ENCODE measurements at regions not wholly inside any gene's neighbourhood (a gene's known extent, or its start where the extent isn't known, plus 50 kb on each side); places are given as distances from the start of the nearest gene placed in this dataset.
A peak's percentile ranks its signal among the peaks of the same experiment; 100 is the strongest.

GRCh38 chr10:42454313-42454712 is 184.1 kb downstream of the ZNF33B start:
- DNase-seq (ENCODE audit: low spot score): no peak
- H3K27ac ChIP-seq: no peak overlapping the region
- H3K4me1 ChIP-seq (replicated peaks): no peaks in the 10 kb centered on the region
- intact Hi-C loops (cut with DNase I): no loop called here
- WGBS: 74% methylated on average over 6 of the region's 6 CpGs
- H3K4me3 ChIP-seq: no peak overlapping the region
- H3K27me3 ChIP-seq (replicated peaks; ENCODE audit: insufficient read depth): no peaks in the 10 kb centered on the region
- H3K9me3 ChIP-seq: no peaks in the 10 kb centered on the region
- H3K36me3 ChIP-seq: no peaks in the 10 kb centered on the region
- TF ChIP-seq POLR2AphosphoS5 (IDR thresholded peaks at IDR 0.05) (no peak), POLR2A (IDR thresholded peaks at IDR 0.05) (no peak)
- TF ChIP-seq, protein P1, sequence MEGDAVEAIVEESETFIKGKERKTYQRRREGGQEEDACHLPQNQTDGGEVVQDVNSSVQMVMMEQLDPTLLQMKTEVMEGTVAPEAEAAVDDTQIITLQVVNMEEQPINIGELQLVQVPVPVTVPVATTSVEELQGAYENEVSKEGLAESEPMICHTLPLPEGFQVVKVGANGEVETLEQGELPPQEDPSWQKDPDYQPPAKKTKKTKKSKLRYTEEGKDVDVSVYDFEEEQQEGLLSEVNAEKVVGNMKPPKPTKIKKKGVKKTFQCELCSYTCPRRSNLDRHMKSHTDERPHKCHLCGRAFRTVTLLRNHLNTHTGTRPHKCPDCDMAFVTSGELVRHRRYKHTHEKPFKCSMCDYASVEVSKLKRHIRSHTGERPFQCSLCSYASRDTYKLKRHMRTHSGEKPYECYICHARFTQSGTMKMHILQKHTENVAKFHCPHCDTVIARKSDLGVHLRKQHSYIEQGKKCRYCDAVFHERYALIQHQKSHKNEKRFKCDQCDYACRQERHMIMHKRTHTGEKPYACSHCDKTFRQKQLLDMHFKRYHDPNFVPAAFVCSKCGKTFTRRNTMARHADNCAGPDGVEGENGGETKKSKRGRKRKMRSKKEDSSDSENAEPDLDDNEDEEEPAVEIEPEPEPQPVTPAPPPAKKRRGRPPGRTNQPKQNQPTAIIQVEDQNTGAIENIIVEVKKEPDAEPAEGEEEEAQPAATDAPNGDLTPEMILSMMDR (IDR thresholded peaks at IDR 0.05): no peak

GRCh38 chr10:42431095-42431494 is 207.3 kb downstream of the ZNF33B start:
- H3K27ac ChIP-seq: no peak overlapping the region
- no peak overlapping the region for H3K4me3 ChIP-seq
- H3K9me3 ChIP-seq: no peaks in the 10 kb centered on the region
- TF ChIP-seq POLR2A (IDR thresholded peaks at IDR 0.05) (no peak), POLR2AphosphoS5 (IDR thresholded peaks at IDR 0.05) (no peak)
- TF ChIP-seq, protein P1 (IDR thresholded peaks at IDR 0.05): no peak
- no peak for DNase-seq (ENCODE audit: low spot score)
- WGBS: 82% methylated on average over 5 of the region's 5 CpGs
- H3K36me3 ChIP-seq: no peaks in the 10 kb centered on the region
- intact Hi-C loops (cut with DNase I): no loop called here
- H3K27me3 ChIP-seq (replicated peaks; ENCODE audit: insufficient read depth): no peaks in the 10 kb centered on the region
- H3K4me1 ChIP-seq (replicated peaks): no peaks in the 10 kb centered on the region

DNA sequence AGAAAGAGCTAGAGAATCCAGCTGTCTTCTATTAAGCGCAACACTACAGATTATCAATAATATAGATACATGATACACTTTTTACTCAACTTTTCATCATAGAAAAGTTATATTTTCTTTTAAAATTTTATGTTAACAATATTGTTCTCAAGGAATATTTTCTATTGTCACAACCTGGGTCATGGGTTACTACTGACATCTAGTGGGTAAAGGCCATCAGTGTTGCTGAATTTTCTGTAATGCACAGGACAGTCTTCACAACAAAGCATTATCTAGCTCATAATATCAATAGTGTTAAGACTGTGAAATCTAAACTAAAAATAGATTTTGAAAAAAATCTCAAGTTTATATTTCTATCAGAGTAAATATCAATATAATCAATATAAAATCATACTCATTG is 209.8 kb downstream of the ZNF33B start:
- H3K27ac ChIP-seq: no peak overlapping the region
- no peak overlapping the region for H3K4me3 ChIP-seq
- intact Hi-C loops (cut with DNase I): no loop called here
- no peaks in the 10 kb centered on the region for H3K4me1 ChIP-seq (replicated peaks)
- H3K36me3 ChIP-seq: no peaks in the 10 kb centered on the region
- H3K27me3 ChIP-seq (replicated peaks; ENCODE audit: insufficient read depth): no peaks in the 10 kb centered on the region
- H3K9me3 ChIP-seq: no peaks in the 10 kb centered on the region
- 86% methylated on average over 1 of the region's 1 CpG for WGBS
- TF ChIP-seq POLR2A (IDR thresholded peaks at IDR 0.05) (no peak), POLR2AphosphoS5 (IDR thresholded peaks at IDR 0.05) (no peak)
- TF ChIP-seq, protein P1 (IDR thresholded peaks at IDR 0.05): peak in 1 of 4 experiments; percentile 9
- no peak for DNase-seq (ENCODE audit: low spot score)

DNA sequence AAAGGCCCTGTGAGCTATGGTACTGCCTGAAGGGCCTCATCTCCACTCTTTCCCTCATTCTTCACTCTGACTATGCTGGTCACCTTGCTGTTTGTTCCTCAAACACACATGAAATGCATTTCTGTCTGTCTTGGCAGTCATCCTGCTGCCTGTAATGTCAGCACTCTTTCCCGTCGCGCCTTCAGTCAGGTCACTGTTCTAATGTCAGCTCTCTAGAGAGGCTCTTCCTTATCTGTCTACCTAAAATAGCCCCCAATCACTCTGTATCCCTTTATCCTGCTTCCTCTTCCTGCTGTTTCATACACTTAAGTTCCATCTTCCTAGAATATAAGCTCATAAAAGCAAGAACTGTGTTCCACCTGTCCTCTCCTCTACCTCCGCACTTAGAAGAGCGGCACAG is 215.5 kb downstream of the ZNF33B start:
- Histone ChIP-seq H3K4me1 (replicated peaks) (no peaks in the 10 kb centered on the region), H3K27me3 (replicated peaks; ENCODE audit: insufficient read depth) (no peaks in the 10 kb centered on the region), H3K36me3 (no peaks in the 10 kb centered on the region), H3K27ac (no peak overlapping the region), H3K4me3 (no peak overlapping the region), H3K9me3 (no peaks in the 10 kb centered on the region)
- WGBS: 77% methylated on average over 5 of the region's 5 CpGs
- no peak for DNase-seq (ENCODE audit: low spot score)
- TF ChIP-seq, protein P1 (IDR thresholded peaks at IDR 0.05): no peak
- TF ChIP-seq POLR2AphosphoS5 (IDR thresholded peaks at IDR 0.05): no peak
- no peak for TF ChIP-seq POLR2A (IDR thresholded peaks at IDR 0.05)
- intact Hi-C loops (cut with DNase I): no loop called here

- H3K4me1 ChIP-seq (replicated peaks): no peaks in the 10 kb centered on the region
- no peaks in the 10 kb centered on the region for H3K27me3 ChIP-seq (replicated peaks; ENCODE audit: insufficient read depth)
- intact Hi-C loops (cut with DNase I): no loop called here
- H3K4me3 ChIP-seq: no peak overlapping the region
- H3K36me3 ChIP-seq: no peaks in the 10 kb centered on the region
- no peaks in the 10 kb centered on the region for H3K9me3 ChIP-seq
- no peak for TF ChIP-seq POLR2A (IDR thresholded peaks at IDR 0.05)
- WGBS: 57% methylated on average over 3 of the region's 3 CpGs
- no peak for DNase-seq (ENCODE audit: low spot score)
- no peak overlapping the region for H3K27ac ChIP-seq
Measured at GRCh38 chr10:42421812-42422211, 216.6 kb downstream of the ZNF33B start.
